Hepatocyte (in vitro differentiated cells): ENCODE measurements at regions not wholly inside any gene's neighbourhood (a gene's known extent, or its start where the extent isn't known, plus 50 kb on each side); places are given as distances from the start of the nearest gene placed in this dataset.

ENCODE experiments used
- CTCF ChIP-seq: fragments of 200-600 bp; sonication (generic); IDR thresholded peaks from 2 replicates; pipeline ENCODE4 v1.5.1; 2016; ENCODE audit warnings: antibody characterized with exemption, mild to moderate bottlenecking; ENCODE audit not compliant: poor library complexity
- EZH2 ChIP-seq: fragments of 200-600 bp; sonication (generic); IDR thresholded peaks from 2 replicates; pipeline ENCODE4 v1.6.1; 2016; ENCODE audit warnings: antibody characterized with exemption, mild to moderate bottlenecking, borderline replicate concordance

DNA sequence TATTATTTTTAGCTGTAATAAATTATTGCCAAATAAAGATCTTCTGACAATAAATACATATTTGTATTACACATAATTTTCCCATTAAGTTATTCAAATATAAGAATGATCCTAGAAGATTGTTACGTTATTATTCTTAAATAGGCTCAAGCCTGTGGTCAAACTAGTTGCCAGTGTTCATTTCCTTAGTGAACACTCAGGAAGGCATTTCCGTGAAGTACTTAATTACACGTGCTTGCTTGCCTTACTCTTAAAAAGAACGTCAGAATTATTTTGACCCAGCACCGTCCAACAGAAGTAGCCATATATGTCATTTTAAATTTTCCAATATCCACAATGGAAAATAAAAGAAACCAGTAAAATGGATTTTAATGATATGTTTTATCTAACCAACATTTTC lies 249.8 kb downstream of the TXNL1 start:
- TF ChIP-seq CTCF, result no peak
- TF ChIP-seq EZH2, result no peak
